WERI-Rb-1 (cell line): ENCODE measurements at regions not wholly inside any gene's neighbourhood (a gene's known extent, or its start where the extent isn't known, plus 50 kb on each side); places are given as distances from the start of the nearest gene placed in this dataset.

Experiments used
- DNase-seq: peaks from one replicate; pipeline ENCODE4 v3.0.0-alpha.2; 2020
- H3K27ac ChIP-seq: fragments of 250-450 bp; sonication (Bioruptor Pico); 2 replicates; pipeline ENCODE4 v1.5.1; 2020; ENCODE audit warnings: mild to moderate bottlenecking, moderate library complexity
- H3K27me3 ChIP-seq: fragments of 250-450 bp; sonication (Bioruptor Pico); 2 replicates; pipeline ENCODE4 v1.5.1; 2021; ENCODE audit warnings: mild to moderate bottlenecking, low read depth, moderate library complexity; ENCODE audit not compliant: insufficient read depth, severe bottlenecking
- H3K36me3 ChIP-seq: fragments of 250-450 bp; sonication (Bioruptor Pico); 2 replicates; pipeline ENCODE4 v1.5.1; 2020; ENCODE audit warnings: mild to moderate bottlenecking, moderate library complexity
- H3K4me3 ChIP-seq: 2 replicates; pipeline ENCODE4 v1.5.1; 2011; ENCODE audit warnings: low read depth, mild to moderate bottlenecking, control low read depth, low read length
- H3K9me3 ChIP-seq: fragments of 250-450 bp; sonication (Bioruptor Pico); 2 replicates; pipeline ENCODE4 v1.5.1; 2021; ENCODE audit warnings: mild to moderate bottlenecking, moderate library complexity; ENCODE audit not compliant: severe bottlenecking
- CTCF ChIP-seq: IDR thresholded peaks from 2 replicates; pipeline ENCODE4 v1.5.1; 2011; ENCODE audit warnings: low read depth, mild to moderate bottlenecking, control low read depth, inconsistent platforms, low read length

GRCh38 chr21:26691416-26691815, 118.3 kb upstream of the CYYR1 start:
- Histone ChIP-seq H3K27me3 (no peaks in the 10 kb centered on the region), H3K9me3 (no peaks in the 10 kb centered on the region), H3K27ac (no peak overlapping the region), H3K36me3 (no peaks in the 10 kb centered on the region), H3K4me3 (no peak overlapping the region)
- DNase-seq: no peak
- no peak for TF ChIP-seq CTCF

- TF ChIP-seq CTCF: no peak
Measured at GRCh38 chr21:26686705-26687104, 113.6 kb upstream of the CYYR1 start.

GRCh38 chr21:26686278-26686677, 113.2 kb upstream of the CYYR1 start:
- no peak overlapping the region for H3K4me3 ChIP-seq
- H3K27ac ChIP-seq: no peak overlapping the region
- H3K27me3 ChIP-seq: no peaks in the 10 kb centered on the region
- no peak for DNase-seq
- no peak for TF ChIP-seq CTCF
- H3K9me3 ChIP-seq: no peaks in the 10 kb centered on the region
- H3K36me3 ChIP-seq: no peaks in the 10 kb centered on the region

More at GRCh38 chr21:26686705-26687104, 113.6 kb upstream of the CYYR1 start:
- Histone ChIP-seq H3K36me3 (no peaks in the 10 kb centered on the region), H3K27me3 (no peaks in the 10 kb centered on the region), H3K27ac (no peak overlapping the region), H3K4me3 (no peak overlapping the region), H3K9me3 (no peaks in the 10 kb centered on the region)
- DNase-seq: no peak

GRCh38 chr21:26684889-26685288, 111.8 kb upstream of the CYYR1 start:
- DNase-seq: no peak
- no peaks in the 10 kb centered on the region for H3K27me3 ChIP-seq
- no peak overlapping the region for H3K27ac ChIP-seq
- no peak overlapping the region for H3K4me3 ChIP-seq
- TF ChIP-seq CTCF: no peak
- H3K9me3 ChIP-seq: no peaks in the 10 kb centered on the region
- no peaks in the 10 kb centered on the region for H3K36me3 ChIP-seq

GRCh38 chr21:26683996-26684395, 110.9 kb upstream of the CYYR1 start:
- H3K27me3 ChIP-seq: no peaks in the 10 kb centered on the region
- no peak for DNase-seq
- TF ChIP-seq CTCF: no peak
- no peaks in the 10 kb centered on the region for H3K9me3 ChIP-seq
- H3K27ac ChIP-seq: no peak overlapping the region
- H3K36me3 ChIP-seq: no peaks in the 10 kb centered on the region
- H3K4me3 ChIP-seq: no peak overlapping the region

- H3K27ac ChIP-seq: no peak overlapping the region
- H3K4me3 ChIP-seq: no peak overlapping the region
- H3K27me3 ChIP-seq: peaks cover 3% of the 10 kb centered on the region
- no peaks in the 10 kb centered on the region for H3K36me3 ChIP-seq
- no peak for TF ChIP-seq CTCF
- H3K9me3 ChIP-seq: no peaks in the 10 kb centered on the region
- DNase-seq: no peak
Measured at GRCh38 chr21:26679284-26679683, 106.2 kb upstream of the CYYR1 start.
